HCT116 (cell line): ENCODE measurements at regions not wholly inside any gene's neighbourhood (a gene's known extent, or its start where the extent isn't known, plus 50 kb on each side); places are given as distances from the start of the nearest gene placed in this dataset.

Source experiments
- CBX3 ChIP-seq: IDR thresholded peaks from 2 replicates; pipeline ENCODE4 v1.6.1; 2012; ENCODE audit warnings: low read depth
- CTCF ChIP-seq, 3 experiments: fragments of 200-600 bp in 1 of 3; sonication (generic) in 1 of 3; IDR thresholded peaks in 2 of 3; conservative IDR thresholded peaks in 1 of 3; 2 replicates each; pipeline ENCODE4 v1.5.1; 2012 to 2017; ENCODE audit warnings: low read depth in 2 of 3, low read length in 2 of 3, antibody characterized with exemption in 1 of 3, borderline replicate concordance in 1 of 3, control low read depth in 1 of 3, mild to moderate bottlenecking in 1 of 3, mixed read lengths in 1 of 3, mixed run types in 1 of 3, moderate library complexity in 1 of 3; ENCODE audit not compliant: insufficient read depth in 1 of 3

DNA sequence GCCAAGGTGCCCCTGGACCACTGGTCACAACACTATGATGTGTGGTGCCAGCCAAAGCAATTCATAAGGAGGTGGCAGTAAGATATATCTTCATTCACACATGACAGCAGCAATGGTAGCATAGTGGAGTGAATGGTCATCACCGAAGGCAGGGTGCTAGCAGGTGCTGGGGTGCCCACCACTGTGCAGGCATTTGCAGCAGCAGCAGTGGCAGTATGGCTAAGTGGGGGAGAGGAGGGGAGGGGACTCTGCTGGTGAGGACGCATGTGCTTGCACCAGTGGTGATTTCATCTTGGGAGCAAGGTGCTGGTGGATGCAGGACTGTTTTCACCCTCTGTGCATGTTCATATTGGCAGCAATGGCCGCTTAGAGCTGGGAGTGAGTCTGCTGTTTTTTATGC is 419.1 kb upstream of the KLHL4 start:
- TF ChIP-seq CTCF (IDR thresholded peaks at IDR 0.05 in 2 of 3, conservative IDR thresholded peaks at IDR 0.05 in 1 of 3; ENCODE audit: borderline replicate concordance in 1 of 3, insufficient read depth in 1 of 3, low read depth in 2 of 3, low read length in 2 of 3) (no peak), CBX3 (no peak)
